Uterus (tissue), 3 donors: ENCODE measurements at regions not wholly inside any gene's neighbourhood (a gene's known extent, or its start where the extent isn't known, plus 50 kb on each side); places are given as distances from the start of the nearest gene placed in this dataset.

Source experiments
- DNase-seq, 2 donors: peaks; one replicate each; pipeline ENCODE4 v3.0.0-alpha.2; 2019 to 2020
- H3K27ac ChIP-seq, 2 donors: fragments of 200-600 bp; sonication (generic); 1 replicate in 1 of 2; 2 replicates in 1 of 2; pipeline ENCODE4 v1.5.1; 2016 to 2018
- H3K27me3 ChIP-seq, 2 donors: fragments of 200-600 bp; sonication (generic); one replicate each; pipeline ENCODE4 v1.5.1; 2018 to 2019; ENCODE audit warnings: control low read depth in 1 of 2
- H3K36me3 ChIP-seq, 2 donors: fragments of 200-600 bp; sonication (generic); one replicate each; pipeline ENCODE4 v1.5.1; 2019; ENCODE audit warnings: control low read depth in 1 of 2
- H3K4me1 ChIP-seq, 2 donors: fragments of 200-600 bp; sonication (generic); one replicate each; pipeline ENCODE4 v1.5.1; 2018 to 2019; ENCODE audit warnings: control low read depth in 1 of 2
- H3K4me3 ChIP-seq, 2 donors: fragments of 200-600 bp; sonication (generic); 1 replicate in 1 of 2; 2 replicates in 1 of 2; pipeline ENCODE4 v1.5.1; 2018 to 2019; ENCODE audit warnings: mild to moderate bottlenecking in 1 of 2
- H3K9me3 ChIP-seq, 2 donors: fragments of 200-600 bp; sonication (generic); one replicate each; pipeline ENCODE4 v1.5.1; 2019; ENCODE audit warnings: control low read depth in 1 of 2
- POLR2A ChIP-seq, 2 donors: fragments of 450-650 bp; IDR thresholded peaks; one replicate each; pipeline ENCODE4 v1.6.1; 2016; ENCODE audit warnings: antibody characterized with exemption in 2 of 2, mild to moderate bottlenecking in 1 of 2, moderate library complexity in 1 of 2
- intact Hi-C: fragments of 100-400 bp; cut with DNase I; formaldehyde crosslinking; loops from one replicate; pipeline ENCODE4 v1.15.1; 2023; ENCODE audit warnings: low total_unique reads
- TF ChIP-seq, protein P1 (sequence below), 4 experiments: fragments of 200-600 bp in 2 of 4; fragments of 450-650 bp in 2 of 4; sonication (generic) in 2 of 4; IDR thresholded peaks; one replicate each; pipeline ENCODE4 v1.5.1; 2016 to 2019; ENCODE audit warnings: antibody characterized with exemption in 4 of 4, mild to moderate bottlenecking in 2 of 4, moderate library complexity in 1 of 4
- donor health status: DM: yes; HTN: yes; CAD: no.

DNA sequence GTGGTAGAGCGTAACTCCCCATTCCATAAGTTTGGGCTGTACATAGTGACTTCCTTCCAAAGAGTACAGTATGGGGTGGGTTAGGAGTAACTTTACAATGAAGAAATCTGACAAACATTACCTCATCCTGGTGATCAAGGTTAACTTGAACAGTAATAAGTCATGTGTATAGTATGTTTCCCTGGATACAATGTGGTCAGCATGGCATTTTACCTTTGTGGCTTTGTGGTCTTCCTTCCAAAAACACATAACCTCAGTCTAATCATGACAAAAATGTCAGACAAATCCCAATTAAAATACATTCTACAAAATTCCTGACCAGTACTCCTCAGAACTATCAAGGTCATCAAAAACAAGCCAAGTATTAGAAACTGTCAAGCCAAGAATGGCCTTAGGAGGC, 225.1 kb downstream of the UBE3D start:
- intact Hi-C loops = no loop called here

GRCh38 chr6:82841309-82841708, 224.3 kb downstream of the UBE3D start:
- no peaks in the 10 kb centered on the region for H3K4me1 ChIP-seq
- no peaks in the 10 kb centered on the region for H3K27me3 ChIP-seq
- no peak for TF ChIP-seq POLR2A (IDR thresholded peaks at IDR 0.05)
- TF ChIP-seq, protein P1, sequence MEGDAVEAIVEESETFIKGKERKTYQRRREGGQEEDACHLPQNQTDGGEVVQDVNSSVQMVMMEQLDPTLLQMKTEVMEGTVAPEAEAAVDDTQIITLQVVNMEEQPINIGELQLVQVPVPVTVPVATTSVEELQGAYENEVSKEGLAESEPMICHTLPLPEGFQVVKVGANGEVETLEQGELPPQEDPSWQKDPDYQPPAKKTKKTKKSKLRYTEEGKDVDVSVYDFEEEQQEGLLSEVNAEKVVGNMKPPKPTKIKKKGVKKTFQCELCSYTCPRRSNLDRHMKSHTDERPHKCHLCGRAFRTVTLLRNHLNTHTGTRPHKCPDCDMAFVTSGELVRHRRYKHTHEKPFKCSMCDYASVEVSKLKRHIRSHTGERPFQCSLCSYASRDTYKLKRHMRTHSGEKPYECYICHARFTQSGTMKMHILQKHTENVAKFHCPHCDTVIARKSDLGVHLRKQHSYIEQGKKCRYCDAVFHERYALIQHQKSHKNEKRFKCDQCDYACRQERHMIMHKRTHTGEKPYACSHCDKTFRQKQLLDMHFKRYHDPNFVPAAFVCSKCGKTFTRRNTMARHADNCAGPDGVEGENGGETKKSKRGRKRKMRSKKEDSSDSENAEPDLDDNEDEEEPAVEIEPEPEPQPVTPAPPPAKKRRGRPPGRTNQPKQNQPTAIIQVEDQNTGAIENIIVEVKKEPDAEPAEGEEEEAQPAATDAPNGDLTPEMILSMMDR (IDR thresholded peaks at IDR 0.05) = no peak
- H3K9me3 ChIP-seq = no peaks in the 10 kb centered on the region
- no peak overlapping the region for H3K4me3 ChIP-seq
- DNase-seq = no peak
- intact Hi-C loops = no loop called here
- H3K36me3 ChIP-seq = no peaks in the 10 kb centered on the region
- H3K27ac ChIP-seq = no peak overlapping the region

More for the DNA sequence above, 225.1 kb downstream of the UBE3D start:
- Histone ChIP-seq H3K4me1 (no peaks in the 10 kb centered on the region), H3K9me3 (no peaks in the 10 kb centered on the region), H3K4me3 (no peak overlapping the region), H3K36me3 (no peaks in the 10 kb centered on the region), H3K27ac (no peak overlapping the region), H3K27me3 (no peaks in the 10 kb centered on the region)
- TF ChIP-seq, protein P1 (IDR thresholded peaks at IDR 0.05) = no peak
- TF ChIP-seq POLR2A (IDR thresholded peaks at IDR 0.05) = no peak
- DNase-seq = no peak
